K562 (cell line): ENCODE measurements at regions not wholly inside any gene's neighbourhood (a gene's known extent, or its start where the extent isn't known, plus 50 kb on each side); places are given as distances from the start of the nearest gene placed in this dataset.

Source experiments
- ATAC-seq: fragments of 200-7000 bp; cut with Tn5 transposase; 3 replicates; pipeline ENCODE4 v1.9.1; 2020; ENCODE audit warnings: moderate library complexity
- BruUV-seq: library from RNA; stranded (reverse); fragments of 400-500 nt; replicated peaks from 2 replicates; lab custom pipeline; 2021; lab: Mats Ljungman, UMichigan
- CTCF ChIA-PET: fragments of 300-600 bp; formaldehyde crosslinking; extraction: SDS; loops from one replicate; lab custom pipeline; 2021; ENCODE audit warnings: low intra/inter-chr PET ratio; lab: Yijun Ruan, JAX
- POLR2A ChIA-PET: fragments of 300-600, 350-650 bp; sonication (Branson Sonifier 250); formaldehyde crosslinking; extraction: SDS; loops from one replicate; lab custom pipeline; 2021; ENCODE audit warnings: antibody characterized with exemption, inconsistent platforms; lab: Yijun Ruan, JAX
- DNase-seq, 4 experiments: peaks; one replicate each; pipeline versions ENCODE4 v3.0.0 to v3.0.0-alpha.2; 2011 to 2018; ENCODE audit warnings: low spot score in 3 of 4, mixed read lengths in 3 of 4; ENCODE audit errors: extremely low read depth in 1 of 4
- FAIRE-seq: peaks from 2 replicates; lab custom pipeline; 2011; peaks lifted over from hg19 to GRCh38; lab: Jason Lieb, UNC
- H2AFZ ChIP-seq: 2 replicates; pipeline ENCODE4 v1.6.0; 2011; ENCODE audit warnings: low read depth, low read length, control low read depth, inconsistent platforms
- H3K27ac ChIP-seq: fragments of 200-600 bp; 3 replicates; pipeline ENCODE4 v1.8.0; 2011; ENCODE audit warnings: low read depth, mild to moderate bottlenecking, control low read depth, inconsistent platforms, low read length, moderate library complexity, mixed read lengths; ENCODE audit errors: extremely low read depth
- H3K27me3 ChIP-seq, 2 experiments: fragments of 300-600 bp in 1 of 2; 2 replicates in 1 of 2; 3 replicates in 1 of 2; pipeline versions ENCODE4 v1.6.0 to v1.8.0; 2011; ENCODE audit warnings: inconsistent platforms in 2 of 2, low read length in 2 of 2, mild to moderate bottlenecking in 1 of 2, mixed read lengths in 1 of 2, moderate library complexity in 1 of 2; ENCODE audit not compliant: control insufficient read depth in 2 of 2, insufficient read depth in 2 of 2
- H3K36me3 ChIP-seq: fragments of 300-600 bp; 3 replicates; pipeline ENCODE4 v1.8.0; 2011; ENCODE audit warnings: mild to moderate bottlenecking, low read length, inconsistent platforms; ENCODE audit not compliant: control insufficient read depth, insufficient read depth
- H3K4me1 ChIP-seq, 2 experiments: fragments of 200-600 bp in 1 of 2; replicated peaks in 1 of 2; 2 replicates in 1 of 2; 3 replicates in 1 of 2; pipeline versions ENCODE4 v1.5.1 to v1.8.0; 2011; ENCODE audit warnings: inconsistent platforms in 2 of 2, low read length in 2 of 2, mild to moderate bottlenecking in 1 of 2, mixed read lengths in 1 of 2, moderate library complexity in 1 of 2; ENCODE audit not compliant: control insufficient read depth in 2 of 2, insufficient read depth in 2 of 2
- H3K4me2 ChIP-seq: 2 replicates; pipeline ENCODE4 v1.6.1; 2011; ENCODE audit warnings: low read length, control low read depth, inconsistent platforms, mixed read lengths; ENCODE audit not compliant: insufficient read depth
- H3K4me3 ChIP-seq: fragments of 200-600 bp; sonication (generic), shearing (Covaris generic); 2 replicates; pipeline ENCODE4 v1.5.1; 2016; ENCODE audit warnings: control low read depth, inconsistent platforms
- H3K79me2 ChIP-seq: fragments of 200-600 bp; 3 replicates; pipeline ENCODE4 v1.8.0; 2011; ENCODE audit warnings: low read length, inconsistent platforms; ENCODE audit not compliant: control insufficient read depth, insufficient read depth
- H3K9ac ChIP-seq, 2 experiments: 2 replicates each; pipeline versions ENCODE4 v1.6.0 to v1.6.1; 2011; ENCODE audit warnings: low read depth in 2 of 2, low read length in 2 of 2, control low read depth in 1 of 2, inconsistent platforms in 1 of 2, mild to moderate bottlenecking in 1 of 2, mixed read lengths in 1 of 2; ENCODE audit not compliant: insufficient read depth in 1 of 2
- H3K9me1 ChIP-seq: one replicate; pipeline ENCODE4 v1.6.0; 2011; ENCODE audit warnings: inconsistent platforms, mild to moderate bottlenecking, low read length, moderate library complexity; ENCODE audit not compliant: control insufficient read depth, insufficient read depth
- H3K9me3 ChIP-seq: replicated peaks from 2 replicates; pipeline ENCODE4 v1.5.1; 2011; ENCODE audit warnings: low read depth, low read length, inconsistent platforms; ENCODE audit not compliant: control insufficient read depth, insufficient read depth
- H4K20me1 ChIP-seq: replicated peaks from 2 replicates; pipeline ENCODE4 v1.6.1; 2011; ENCODE audit warnings: low read length, inconsistent platforms, mixed read lengths; ENCODE audit not compliant: control insufficient read depth, insufficient read depth
- BCL6 ChIP-seq: fragments of 250-450 bp; sonication (Bioruptor Pico); IDR thresholded peaks from 2 replicates; pipeline ENCODE4 v1.4.0; 2020
- BRF1 ChIP-seq: IDR thresholded peaks from 3 replicates; pipeline ENCODE4 v1.6.1; 2011; ENCODE audit warnings: borderline replicate concordance, mild to moderate bottlenecking; ENCODE audit not compliant: insufficient read length; ENCODE audit errors: extremely low read depth
- CBFA2T2 ChIP-seq: fragments of 450-650 bp; conservative IDR thresholded peaks from 2 replicates; pipeline ENCODE4 v1.6.1; 2017; ENCODE audit warnings: mild to moderate bottlenecking
- COPS2 ChIP-seq: fragments of 450-650 bp; conservative IDR thresholded peaks from 2 replicates; pipeline ENCODE4 v1.6.1; 2016; ENCODE audit warnings: mild to moderate bottlenecking, moderate library complexity
- MAX ChIP-seq: sonication (generic); formaldehyde crosslinking; IDR thresholded peaks from 2 replicates; pipeline ENCODE4 v1.9.0; 2022; ENCODE audit warnings: mild to moderate bottlenecking, missing genetic modification reagents
- NFYB ChIP-seq: IDR thresholded peaks from 2 replicates; pipeline ENCODE4 v1.6.1; 2011; ENCODE audit warnings: mild to moderate bottlenecking, moderate library complexity; ENCODE audit not compliant: insufficient read length; ENCODE audit errors: extremely low read depth
- RBM17 ChIP-seq: fragments of 200-400 bp; formaldehyde crosslinking; IDR thresholded peaks from 2 replicates; pipeline ENCODE4 v1.6.1; 2017; ENCODE audit warnings: low read depth, mild to moderate bottlenecking, low read length, borderline replicate concordance
- SREBF2 ChIP-seq: sonication (generic); formaldehyde crosslinking; IDR thresholded peaks from 2 replicates; pipeline ENCODE4 v1.4.0; 2020; ENCODE audit warnings: mild to moderate bottlenecking, missing genetic modification reagents
- STAT6 ChIP-seq: sonication (generic); formaldehyde crosslinking; IDR thresholded peaks from 2 replicates; pipeline ENCODE4 v1.8.1; 2023; ENCODE audit warnings: mild to moderate bottlenecking, missing genetic modification reagents
- TAF15 ChIP-seq: fragments of 200-400 bp; formaldehyde crosslinking; IDR thresholded peaks from 2 replicates; pipeline ENCODE4 v1.6.1; 2017; ENCODE audit warnings: mild to moderate bottlenecking, low read depth, low read length, moderate library complexity
- TFE3 ChIP-seq: fragments of 450-650 bp; formaldehyde crosslinking; IDR thresholded peaks from 2 replicates; pipeline ENCODE4 v1.4.0; 2020; ENCODE audit warnings: mild to moderate bottlenecking, mixed read lengths
- ZNF277 ChIP-seq: fragments of 250-450 bp; sonication (Bioruptor Pico); IDR thresholded peaks from 2 replicates; pipeline ENCODE4 v1.8.0; 2022; ENCODE audit warnings: inconsistent platforms, mild to moderate bottlenecking, moderate library complexity, borderline replicate concordance
- ZNF518B ChIP-seq: fragments of 250-450 bp; sonication (Bioruptor Pico); IDR thresholded peaks from 2 replicates; pipeline ENCODE4 v1.5.0; 2021; ENCODE audit warnings: mild to moderate bottlenecking, moderate library complexity
- WGBS: fragments of 100-300 bp; shearing (Covaris generic); methylation state at CpG from one replicate; pipeline ENCODE4 v1.1.6; 2016; ENCODE audit warnings: low coverage, mixed read lengths; ENCODE audit not compliant: insufficient coverage; ENCODE audit errors: missing lambda C conversion rate; 5-methylcytosine and 5-hydroxymethylcytosine counted together
- in situ Hi-C: fragments of 300-500 bp; cut with MboI; formaldehyde crosslinking; loops from 4 replicates; pipeline ENCODE4 v1.15.0; 2018; ENCODE audit warnings: inconsistent platforms, mixed read lengths
- intact Hi-C: fragments of 100-400 bp; cut with micrococcal nuclease; formaldehyde crosslinking; loops from 2 replicates; pipeline ENCODE4 v1.14.2; 2022

GRCh38 chr12:30030693-30031374, 247.1 kb upstream of the TMTC1 start:
- ATAC-seq, result no peak
- ChIA-PET CTCF (no interaction called here), POLR2A (no interaction called here)
- no peak overlapping the region for H3K27ac ChIP-seq
- no peaks in the 10 kb centered on the region for H4K20me1 ChIP-seq
- no peak for DNase-seq
- H3K9me1 ChIP-seq, result no peaks in the 10 kb centered on the region
- H3K9me3 ChIP-seq, result no peaks in the 10 kb centered on the region
- H3K4me1 ChIP-seq, result no peaks in the 10 kb centered on the region
- no peak overlapping the region for H3K4me3 ChIP-seq
- 2% methylated on average over 3 of the region's 3 CpGs for WGBS
- in situ Hi-C loops, result no loop called here
- H3K36me3 ChIP-seq, result no peaks in the 10 kb centered on the region
- H3K27me3 ChIP-seq, result no peaks in the 10 kb centered on the region
- no peak for FAIRE-seq
- intact Hi-C loops, result no loop called here
- no peak overlapping the region for H2AFZ ChIP-seq
- no peak overlapping the region for H3K9ac ChIP-seq
- BruUV-seq, result no TSS peak
- no peak overlapping the region for H3K4me2 ChIP-seq
- H3K79me2 ChIP-seq, result no peaks in the 10 kb centered on the region
- no peak for TF ChIP-seq ZNF518B (CRISPR knock-in tag)
- TF ChIP-seq BRF1, result no peak
- no peak for TF ChIP-seq ZNF277
- no peak for TF ChIP-seq TAF15
- TF ChIP-seq BCL6 (CRISPR knock-in tag), result no peak
- TF ChIP-seq TFE3 (CRISPR knock-in tag), result no peak
- no peak for TF ChIP-seq NFYB
- no peak for TF ChIP-seq STAT6 (CRISPR knock-in tag)
- no peak for TF ChIP-seq COPS2
- TF ChIP-seq RBM17, result no peak
- TF ChIP-seq SREBF2 (CRISPR knock-in tag), result no peak
- no peak for TF ChIP-seq MAX (CRISPR knock-in tag)
- no peak for TF ChIP-seq CBFA2T2
